MM.1S (cell line): ENCODE measurements at regions not wholly inside any gene's neighbourhood (a gene's known extent, or its start where the extent isn't known, plus 50 kb on each side); places are given as distances from the start of the nearest gene placed in this dataset.

Experiments used
- DNase-seq: peaks from one replicate; pipeline ENCODE4 v3.0.0-alpha.2; 2015
- H2AFZ ChIP-seq: fragments of 300-600 bp; sonication (generic); 2 replicates; pipeline ENCODE4 v1.6.0; 2016; ENCODE audit warnings: antibody characterized with exemption, low read length
- H3F3A ChIP-seq: fragments of 300-600 bp; sonication (generic); 2 replicates; pipeline ENCODE4 v1.6.1; 2016; ENCODE audit warnings: mild to moderate bottlenecking, antibody characterized with exemption, low read length, moderate library complexity, mixed read lengths; ENCODE audit not compliant: insufficient read depth
- H3K27ac ChIP-seq: fragments of 300-600 bp; sonication (generic); 2 replicates; pipeline ENCODE4 v1.5.1; 2016; ENCODE audit warnings: mild to moderate bottlenecking, low read length
- H3K27me3 ChIP-seq: fragments of 300-600 bp; sonication (generic); replicated peaks from 2 replicates; pipeline ENCODE4 v1.6.0; 2016; ENCODE audit warnings: low read length; ENCODE audit not compliant: insufficient read depth
- H3K36me3 ChIP-seq: fragments of 300-600 bp; sonication (generic); replicated peaks from 2 replicates; pipeline ENCODE4 v1.6.1; 2016; ENCODE audit warnings: mild to moderate bottlenecking, low read length, mixed read lengths; ENCODE audit not compliant: insufficient read depth
- H3K4me1 ChIP-seq: fragments of 300-600 bp; sonication (generic); 2 replicates; pipeline ENCODE4 v1.6.1; 2016; ENCODE audit warnings: low read length, mixed read lengths
- H3K4me2 ChIP-seq: fragments of 300-600 bp; sonication (generic); 2 replicates; pipeline ENCODE4 v1.6.0; 2016; ENCODE audit warnings: low read depth, low read length
- H3K4me3 ChIP-seq: fragments of 300-600 bp; sonication (generic); 2 replicates; pipeline ENCODE4 v1.5.1; 2016; ENCODE audit warnings: low read length, mixed read lengths
- H3K79me2 ChIP-seq: fragments of 300-600 bp; sonication (generic); 2 replicates; pipeline ENCODE4 v1.6.1; 2016; ENCODE audit warnings: mixed run types, low read length, mixed read lengths
- H3K9ac ChIP-seq: fragments of 300-600 bp; sonication (generic); 2 replicates; pipeline ENCODE4 v1.6.1; 2016; ENCODE audit warnings: low read length, mixed read lengths
- H3K9me2 ChIP-seq: fragments of 300-600 bp; sonication (generic); replicated peaks from 2 replicates; pipeline ENCODE4 v1.6.1; 2016; ENCODE audit warnings: mild to moderate bottlenecking, low read length, mixed read lengths; ENCODE audit not compliant: insufficient read depth
- H3K9me3 ChIP-seq: fragments of 300-600 bp; sonication (generic); replicated peaks from 2 replicates; pipeline ENCODE4 v1.6.1; 2016; ENCODE audit warnings: mild to moderate bottlenecking, low read length, mixed read lengths; ENCODE audit not compliant: insufficient read depth
- H4K20me1 ChIP-seq: fragments of 300-600 bp; sonication (generic); 2 replicates; pipeline ENCODE4 v1.6.1; 2016; ENCODE audit warnings: mild to moderate bottlenecking, low read length, moderate library complexity, mixed read lengths; ENCODE audit not compliant: insufficient read depth
- CTCF ChIP-seq: fragments of 300-600 bp; sonication (generic); IDR thresholded peaks from 2 replicates; pipeline ENCODE4 v1.5.1; 2016; ENCODE audit warnings: antibody characterized with exemption, low read length, mixed read lengths
- EZH2 ChIP-seq: fragments of 300-600 bp; sonication (generic); optimal IDR thresholded peaks from 2 replicates; pipeline ENCODE3; 2017; ENCODE audit warnings: low read depth, mild to moderate bottlenecking, antibody characterized with exemption, low read length, mixed read lengths
- EZH2phosphoT487 ChIP-seq: fragments of 300-600 bp; sonication (generic); IDR thresholded peaks from 2 replicates; pipeline ENCODE4 v1.6.1; 2018; ENCODE audit warnings: antibody characterized with exemption, low read length

- Histone ChIP-seq H3K9me2 (no peaks in the 10 kb centered on the region), H3K9me3 (no peaks in the 10 kb centered on the region), H2AFZ (no peak overlapping the region), H3K27ac (no peak overlapping the region), H3K79me2 (no peaks in the 10 kb centered on the region), H3K9ac (no peak overlapping the region), H3K36me3 (no peaks in the 10 kb centered on the region), H3K4me1 (no peaks in the 10 kb centered on the region), H3F3A (no peaks in the 10 kb centered on the region), H3K4me2 (no peak overlapping the region), H3K4me3 (no peak overlapping the region), H4K20me1 (no peaks in the 10 kb centered on the region), H3K27me3 (no peaks in the 10 kb centered on the region)
- DNase-seq: no peak
- TF ChIP-seq EZH2phosphoT487: no peak
- TF ChIP-seq EZH2: no peak
- TF ChIP-seq CTCF: no peak
Observed at GRCh38 chr20:12763406-12763805, 245.4 kb upstream of the SPTLC3 start.

GRCh38 chr20:12764053-12764452 is 244.7 kb upstream of the SPTLC3 start:
- Histone ChIP-seq H3K4me2 (no peak overlapping the region), H3K27ac (no peak overlapping the region), H3K36me3 (no peaks in the 10 kb centered on the region), H2AFZ (no peak overlapping the region), H3K79me2 (no peaks in the 10 kb centered on the region), H4K20me1 (no peaks in the 10 kb centered on the region), H3K9ac (no peak overlapping the region), H3K27me3 (no peaks in the 10 kb centered on the region), H3F3A (no peaks in the 10 kb centered on the region), H3K9me2 (no peaks in the 10 kb centered on the region), H3K4me1 (no peaks in the 10 kb centered on the region), H3K4me3 (no peak overlapping the region), H3K9me3 (no peaks in the 10 kb centered on the region)
- no peak for DNase-seq
- TF ChIP-seq CTCF (no peak), EZH2 (no peak), EZH2phosphoT487 (no peak)

GRCh38 chr20:12764851-12765250 is 243.9 kb upstream of the SPTLC3 start:
- H4K20me1 ChIP-seq: no peaks in the 10 kb centered on the region
- H3K9me3 ChIP-seq: no peaks in the 10 kb centered on the region
- no peaks in the 10 kb centered on the region for H3K36me3 ChIP-seq
- H2AFZ ChIP-seq: no peak overlapping the region
- H3K27me3 ChIP-seq: no peaks in the 10 kb centered on the region
- H3K9me2 ChIP-seq: no peaks in the 10 kb centered on the region
- H3K4me1 ChIP-seq: no peaks in the 10 kb centered on the region
- H3K27ac ChIP-seq: no peak overlapping the region
- no peaks in the 10 kb centered on the region for H3K79me2 ChIP-seq
- H3K4me2 ChIP-seq: no peak overlapping the region
- no peaks in the 10 kb centered on the region for H3F3A ChIP-seq
- DNase-seq: no peak
- no peak overlapping the region for H3K9ac ChIP-seq
- no peak overlapping the region for H3K4me3 ChIP-seq
- no peak for TF ChIP-seq CTCF
- no peak for TF ChIP-seq EZH2
- TF ChIP-seq EZH2phosphoT487: no peak
